ENCODE measurements at regions not wholly inside any gene's neighbourhood (a gene's known extent, or its start where the extent isn't known, plus 50 kb on each side); places are given as distances from the start of the nearest gene placed in this dataset.

GRCh38 chr6:74851596-74851995, 354.3 kb downstream of the COL12A1 start:
- no peak overlapping the region for H3K27ac ChIP-seq (ENCODE audit: low read depth in 1 of 2, low read length in 1 of 2)
- WGBS = 48% methylated on average over 2 of the region's 2 CpGs
- H3K36me3 ChIP-seq (ENCODE audit: control insufficient read depth in 2 of 2, insufficient read depth in 2 of 2, low read length in 1 of 2) = no peaks in the 10 kb centered on the region
- H3K4me1 ChIP-seq (ENCODE audit: control insufficient read depth in 2 of 2, insufficient read depth in 2 of 2, low read length in 2 of 2) = no peaks in the 10 kb centered on the region
- H3K9me3 ChIP-seq (ENCODE audit: control insufficient read depth in 2 of 2, insufficient read depth in 1 of 2, low read length in 1 of 2) = no peaks in the 10 kb centered on the region
- DNase-seq (ENCODE audit: low read depth in 6 of 9, low spot score in 9 of 9) = no peak
- no peaks in the 10 kb centered on the region for H3K27me3 ChIP-seq (ENCODE audit: control insufficient read depth in 2 of 2, insufficient read depth in 1 of 2, low read length in 1 of 2)
- no peak overlapping the region for H3K4me3 ChIP-seq (ENCODE audit: low read length in 2 of 2)

GRCh38 chr6:74840953-74841352, 364.9 kb downstream of the COL12A1 start:
- DNase-seq (ENCODE audit: low read depth in 6 of 9, low spot score in 9 of 9) = no peak
- H3K27me3 ChIP-seq (ENCODE audit: control insufficient read depth in 2 of 2, insufficient read depth in 1 of 2, low read length in 1 of 2) = no peaks in the 10 kb centered on the region
- H3K4me1 ChIP-seq (ENCODE audit: control insufficient read depth in 2 of 2, insufficient read depth in 2 of 2, low read length in 2 of 2) = no peaks in the 10 kb centered on the region
- WGBS = 91% methylated on average over 3 of the region's 3 CpGs
- H3K36me3 ChIP-seq (ENCODE audit: control insufficient read depth in 2 of 2, insufficient read depth in 2 of 2, low read length in 1 of 2) = no peaks in the 10 kb centered on the region
- H3K27ac ChIP-seq (ENCODE audit: low read depth in 1 of 2, low read length in 1 of 2) = no peak overlapping the region
- H3K9me3 ChIP-seq (ENCODE audit: control insufficient read depth in 2 of 2, insufficient read depth in 1 of 2, low read length in 1 of 2) = no peaks in the 10 kb centered on the region
- H3K4me3 ChIP-seq (ENCODE audit: low read length in 2 of 2) = no peak overlapping the region

GRCh38 chr6:74834967-74835366, 370.9 kb downstream of the COL12A1 start:
- DNase-seq (ENCODE audit: low read depth in 6 of 9, low spot score in 9 of 9) = no peak
- Histone ChIP-seq H3K27me3 (ENCODE audit: control insufficient read depth in 2 of 2, insufficient read depth in 1 of 2, low read length in 1 of 2) (no peaks in the 10 kb centered on the region), H3K9me3 (ENCODE audit: control insufficient read depth in 2 of 2, insufficient read depth in 1 of 2, low read length in 1 of 2) (no peaks in the 10 kb centered on the region), H3K27ac (ENCODE audit: low read depth in 1 of 2, low read length in 1 of 2) (no peak overlapping the region), H3K4me1 (ENCODE audit: control insufficient read depth in 2 of 2, insufficient read depth in 2 of 2, low read length in 2 of 2) (no peaks in the 10 kb centered on the region), H3K36me3 (ENCODE audit: control insufficient read depth in 2 of 2, insufficient read depth in 2 of 2, low read length in 1 of 2) (no peaks in the 10 kb centered on the region), H3K4me3 (ENCODE audit: low read length in 2 of 2) (no peak overlapping the region)
- 81% methylated on average over 1 of the region's 1 CpG for WGBS

GRCh38 chr6:74826263-74826662, 379.6 kb downstream of the COL12A1 start:
- whole genome bisulfite sequencing = 24% methylated on average over 6 of the region's 6 CpGs
- no peaks in the 10 kb centered on the region for H3K36me3 ChIP-seq (ENCODE audit: control insufficient read depth in 2 of 2, insufficient read depth in 2 of 2, low read length in 1 of 2)
- no peak overlapping the region for H3K27ac ChIP-seq (ENCODE audit: low read depth in 1 of 2, low read length in 1 of 2)
- no peaks in the 10 kb centered on the region for H3K27me3 ChIP-seq (ENCODE audit: control insufficient read depth in 2 of 2, insufficient read depth in 1 of 2, low read length in 1 of 2)
- H3K9me3 ChIP-seq (ENCODE audit: control insufficient read depth in 2 of 2, insufficient read depth in 1 of 2, low read length in 1 of 2) = no peaks in the 10 kb centered on the region
- H3K4me3 ChIP-seq (ENCODE audit: low read length in 2 of 2) = no peak overlapping the region
- no peak for DNase-seq (ENCODE audit: low read depth in 6 of 9, low spot score in 9 of 9)
- H3K4me1 ChIP-seq (ENCODE audit: control insufficient read depth in 2 of 2, insufficient read depth in 2 of 2, low read length in 2 of 2) = no peaks in the 10 kb centered on the region

GRCh38 chr6:74814440-74814839, 391.4 kb downstream of the COL12A1 start:
- no peaks in the 10 kb centered on the region for H3K36me3 ChIP-seq (ENCODE audit: control insufficient read depth in 2 of 2, insufficient read depth in 2 of 2, low read length in 1 of 2)
- H3K27ac ChIP-seq (ENCODE audit: low read depth in 1 of 2, low read length in 1 of 2) = no peak overlapping the region
- H3K4me1 ChIP-seq (ENCODE audit: control insufficient read depth in 2 of 2, insufficient read depth in 2 of 2, low read length in 2 of 2) = no peaks in the 10 kb centered on the region
- H3K27me3 ChIP-seq (ENCODE audit: control insufficient read depth in 2 of 2, insufficient read depth in 1 of 2, low read length in 1 of 2) = no peaks in the 10 kb centered on the region
- 95% methylated on average over 4 of the region's 4 CpGs for WGBS
- DNase-seq (ENCODE audit: low read depth in 6 of 9, low spot score in 9 of 9) = no peak
- no peak overlapping the region for H3K4me3 ChIP-seq (ENCODE audit: low read length in 2 of 2)
- peaks cover 0 to 9% of the 10 kb centered on the region in 2 donors for H3K9me3 ChIP-seq (ENCODE audit: control insufficient read depth in 2 of 2, insufficient read depth in 1 of 2, low read length in 1 of 2)

- H3K4me3 ChIP-seq (ENCODE audit: low read length in 2 of 2) = no peak overlapping the region
- DNase-seq (ENCODE audit: low read depth in 6 of 9, low spot score in 9 of 9) = no peak
- no peak overlapping the region for H3K27ac ChIP-seq (ENCODE audit: low read depth in 1 of 2, low read length in 1 of 2)
- no peaks in the 10 kb centered on the region for H3K36me3 ChIP-seq (ENCODE audit: control insufficient read depth in 2 of 2, insufficient read depth in 2 of 2, low read length in 1 of 2)
- H3K27me3 ChIP-seq (ENCODE audit: control insufficient read depth in 2 of 2, insufficient read depth in 1 of 2, low read length in 1 of 2) = no peaks in the 10 kb centered on the region
- no peaks in the 10 kb centered on the region for H3K4me1 ChIP-seq (ENCODE audit: control insufficient read depth in 2 of 2, insufficient read depth in 2 of 2, low read length in 2 of 2)
- WGBS = 91% methylated on average over 2 of the region's 2 CpGs
- H3K9me3 ChIP-seq (ENCODE audit: control insufficient read depth in 2 of 2, insufficient read depth in 1 of 2, low read length in 1 of 2) = no peaks in the 10 kb centered on the region
Observed at GRCh38 chr6:74807674-74808073, 398.2 kb downstream of the COL12A1 start.

GRCh38 chr6:74805916-74806696, 399.7 kb downstream of the COL12A1 start:
- Histone ChIP-seq H3K4me3 (ENCODE audit: low read length in 2 of 2) (no peak overlapping the region), H3K36me3 (ENCODE audit: control insufficient read depth in 2 of 2, insufficient read depth in 2 of 2, low read length in 1 of 2) (no peaks in the 10 kb centered on the region), H3K4me1 (ENCODE audit: control insufficient read depth in 2 of 2, insufficient read depth in 2 of 2, low read length in 2 of 2) (no peaks in the 10 kb centered on the region), H3K9me3 (ENCODE audit: control insufficient read depth in 2 of 2, insufficient read depth in 1 of 2, low read length in 1 of 2) (no peaks in the 10 kb centered on the region), H3K27me3 (ENCODE audit: control insufficient read depth in 2 of 2, insufficient read depth in 1 of 2, low read length in 1 of 2) (no peaks in the 10 kb centered on the region), H3K27ac (ENCODE audit: low read depth in 1 of 2, low read length in 1 of 2) (no peak overlapping the region)
- DNase-seq (ENCODE audit: low read depth in 6 of 9, low spot score in 9 of 9) = no peak
- WGBS = 93% methylated on average over 5 of the region's 5 CpGs

- no peak for DNase-seq (ENCODE audit: low read depth in 6 of 9, low spot score in 9 of 9)
- 31% methylated on average over 1 of the region's 1 CpG for WGBS
- H3K4me3 ChIP-seq (ENCODE audit: low read length in 2 of 2) = no peak overlapping the region
- no peaks in the 10 kb centered on the region for H3K36me3 ChIP-seq (ENCODE audit: control insufficient read depth in 2 of 2, insufficient read depth in 2 of 2, low read length in 1 of 2)
- H3K27me3 ChIP-seq (ENCODE audit: control insufficient read depth in 2 of 2, insufficient read depth in 1 of 2, low read length in 1 of 2) = no peaks in the 10 kb centered on the region
- H3K27ac ChIP-seq (ENCODE audit: low read depth in 1 of 2, low read length in 1 of 2) = no peak overlapping the region
- H3K9me3 ChIP-seq (ENCODE audit: control insufficient read depth in 2 of 2, insufficient read depth in 1 of 2, low read length in 1 of 2) = peaks cover 0 to 5% of the 10 kb centered on the region in 2 donors
- no peaks in the 10 kb centered on the region for H3K4me1 ChIP-seq (ENCODE audit: control insufficient read depth in 2 of 2, insufficient read depth in 2 of 2, low read length in 2 of 2)
Observed at GRCh38 chr6:74798302-74798701, 407.6 kb downstream of the COL12A1 start.

GRCh38 chr6:74785236-74785635, 420.6 kb downstream of the COL12A1 start:
- no peak for DNase-seq (ENCODE audit: low read depth in 6 of 9, low spot score in 9 of 9)
- no peaks in the 10 kb centered on the region for H3K4me1 ChIP-seq (ENCODE audit: control insufficient read depth in 2 of 2, insufficient read depth in 2 of 2, low read length in 2 of 2)
- 82% methylated on average over 3 of the region's 3 CpGs for WGBS
- H3K4me3 ChIP-seq (ENCODE audit: low read length in 2 of 2) = no peak overlapping the region
- no peaks in the 10 kb centered on the region for H3K27me3 ChIP-seq (ENCODE audit: control insufficient read depth in 2 of 2, insufficient read depth in 1 of 2, low read length in 1 of 2)
- H3K9me3 ChIP-seq (ENCODE audit: control insufficient read depth in 2 of 2, insufficient read depth in 1 of 2, low read length in 1 of 2) = no peaks in the 10 kb centered on the region
- no peak overlapping the region for H3K27ac ChIP-seq (ENCODE audit: low read depth in 1 of 2, low read length in 1 of 2)
- H3K36me3 ChIP-seq (ENCODE audit: control insufficient read depth in 2 of 2, insufficient read depth in 2 of 2, low read length in 1 of 2) = no peaks in the 10 kb centered on the region

Data from thymus (tissue), 11 donors.